ENCODE measurements at regions not wholly inside any gene's neighbourhood (a gene's known extent, or its start where the extent isn't known, plus 50 kb on each side); places are given as distances from the start of the nearest gene placed in this dataset.

DNA sequence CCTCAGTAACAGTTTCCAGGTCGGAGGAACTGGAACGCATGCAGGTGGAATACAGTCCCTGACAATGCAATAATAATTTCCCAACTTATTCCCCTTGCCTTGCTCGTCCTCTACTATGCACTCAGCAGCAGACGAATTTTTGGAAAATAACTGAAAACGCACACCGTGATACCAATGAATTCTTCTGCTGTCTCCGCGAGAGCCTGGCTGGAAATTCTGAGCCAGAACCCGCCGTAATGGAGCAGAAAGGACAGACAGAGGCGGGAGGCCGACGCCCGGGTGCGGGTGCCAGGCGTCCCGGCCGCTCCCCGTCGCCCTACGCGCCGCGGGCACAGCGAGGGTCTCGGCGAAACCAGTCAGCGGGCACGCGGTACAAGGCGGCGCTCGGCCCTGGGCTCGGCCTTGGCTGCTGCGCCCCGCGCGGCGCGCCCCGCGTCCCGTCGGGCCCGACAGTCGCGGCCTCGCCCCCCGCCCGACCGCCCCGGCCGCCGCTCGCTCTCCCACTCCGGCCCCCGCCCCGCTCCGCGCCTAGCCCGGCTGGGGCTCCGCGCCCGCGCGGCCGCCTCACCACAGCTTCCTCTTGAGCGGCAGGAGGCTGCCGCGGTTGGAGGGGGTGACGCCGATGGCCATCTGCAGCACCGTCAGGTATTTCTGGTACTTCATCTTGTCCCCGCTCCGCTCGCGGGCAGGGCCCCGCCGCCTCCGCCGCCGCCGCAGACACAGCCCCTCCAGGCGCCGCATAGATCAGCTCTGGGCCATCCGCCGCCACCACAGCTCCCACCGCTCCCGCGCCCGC is 114.5 kb upstream of the GOLGA8J start:
- Mint-ChIP-seq H3K27ac (ENCODE audit: unreplicated experiment) (no peak overlapping the region), H3K4me1 (ENCODE audit: low read depth, unreplicated experiment) (no peaks in the 10 kb centered on the region), H3K36me3 (ENCODE audit: insufficient read depth, unreplicated experiment) (no peaks in the 10 kb centered on the region), H3K9me3 (ENCODE audit: low read depth, unreplicated experiment) (no peaks in the 10 kb centered on the region), H3K27me3 (ENCODE audit: unreplicated experiment) (peaks cover 26% of the 10 kb centered on the region), H3K4me3 (ENCODE audit: low read depth, unreplicated experiment) (no peak overlapping the region)
- intact Hi-C loops (cut with micrococcal nuclease; ENCODE audit: unreplicated experiment) = no loop called here
- BruUV-seq (replicated peaks) = no TSS peak
- CTCF ChIA-PET = no interaction called here
- TF ChIP-seq, protein P1, sequence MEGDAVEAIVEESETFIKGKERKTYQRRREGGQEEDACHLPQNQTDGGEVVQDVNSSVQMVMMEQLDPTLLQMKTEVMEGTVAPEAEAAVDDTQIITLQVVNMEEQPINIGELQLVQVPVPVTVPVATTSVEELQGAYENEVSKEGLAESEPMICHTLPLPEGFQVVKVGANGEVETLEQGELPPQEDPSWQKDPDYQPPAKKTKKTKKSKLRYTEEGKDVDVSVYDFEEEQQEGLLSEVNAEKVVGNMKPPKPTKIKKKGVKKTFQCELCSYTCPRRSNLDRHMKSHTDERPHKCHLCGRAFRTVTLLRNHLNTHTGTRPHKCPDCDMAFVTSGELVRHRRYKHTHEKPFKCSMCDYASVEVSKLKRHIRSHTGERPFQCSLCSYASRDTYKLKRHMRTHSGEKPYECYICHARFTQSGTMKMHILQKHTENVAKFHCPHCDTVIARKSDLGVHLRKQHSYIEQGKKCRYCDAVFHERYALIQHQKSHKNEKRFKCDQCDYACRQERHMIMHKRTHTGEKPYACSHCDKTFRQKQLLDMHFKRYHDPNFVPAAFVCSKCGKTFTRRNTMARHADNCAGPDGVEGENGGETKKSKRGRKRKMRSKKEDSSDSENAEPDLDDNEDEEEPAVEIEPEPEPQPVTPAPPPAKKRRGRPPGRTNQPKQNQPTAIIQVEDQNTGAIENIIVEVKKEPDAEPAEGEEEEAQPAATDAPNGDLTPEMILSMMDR (IDR thresholded peaks at IDR 0.05; ENCODE audit: unreplicated experiment) = no peak
- peak; percentile 1 for DNase-seq

DNA sequence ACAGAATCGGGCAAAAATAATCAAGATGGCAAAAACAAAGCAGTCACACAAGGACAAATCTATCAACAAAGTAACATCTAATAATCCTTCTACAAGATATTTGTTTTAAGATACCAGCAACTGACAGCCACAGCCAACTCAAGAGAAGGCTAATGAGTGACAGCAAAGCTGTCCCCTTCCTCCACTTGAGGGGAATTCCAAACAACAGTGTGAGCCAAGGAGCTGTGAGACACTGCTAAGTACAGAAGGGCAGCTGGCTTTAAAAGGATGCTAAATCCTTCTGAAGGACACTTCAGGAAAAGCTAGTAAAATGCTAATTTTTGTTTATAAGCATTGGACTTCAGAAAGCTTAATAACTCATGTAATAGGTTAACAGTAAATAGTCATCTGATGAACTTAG is 120.3 kb upstream of the GOLGA8J start:
- TF ChIP-seq, protein P1 (IDR thresholded peaks at IDR 0.05; ENCODE audit: unreplicated experiment) = no peak
- DNase-seq = no peak
- no peaks in the 10 kb centered on the region for H3K27me3 Mint-ChIP-seq (ENCODE audit: unreplicated experiment)
- CTCF ChIA-PET = no interaction called here
- no peak overlapping the region for H3K27ac Mint-ChIP-seq (ENCODE audit: unreplicated experiment)
- H3K4me3 Mint-ChIP-seq (ENCODE audit: low read depth, unreplicated experiment) = no peak overlapping the region
- no TSS peak for BruUV-seq (replicated peaks)
- H3K36me3 Mint-ChIP-seq (ENCODE audit: insufficient read depth, unreplicated experiment) = no peaks in the 10 kb centered on the region
- intact Hi-C loops (cut with micrococcal nuclease; ENCODE audit: unreplicated experiment) = no loop called here
- no peaks in the 10 kb centered on the region for H3K9me3 Mint-ChIP-seq (ENCODE audit: low read depth, unreplicated experiment)
- no peaks in the 10 kb centered on the region for H3K4me1 Mint-ChIP-seq (ENCODE audit: low read depth, unreplicated experiment)

DNA sequence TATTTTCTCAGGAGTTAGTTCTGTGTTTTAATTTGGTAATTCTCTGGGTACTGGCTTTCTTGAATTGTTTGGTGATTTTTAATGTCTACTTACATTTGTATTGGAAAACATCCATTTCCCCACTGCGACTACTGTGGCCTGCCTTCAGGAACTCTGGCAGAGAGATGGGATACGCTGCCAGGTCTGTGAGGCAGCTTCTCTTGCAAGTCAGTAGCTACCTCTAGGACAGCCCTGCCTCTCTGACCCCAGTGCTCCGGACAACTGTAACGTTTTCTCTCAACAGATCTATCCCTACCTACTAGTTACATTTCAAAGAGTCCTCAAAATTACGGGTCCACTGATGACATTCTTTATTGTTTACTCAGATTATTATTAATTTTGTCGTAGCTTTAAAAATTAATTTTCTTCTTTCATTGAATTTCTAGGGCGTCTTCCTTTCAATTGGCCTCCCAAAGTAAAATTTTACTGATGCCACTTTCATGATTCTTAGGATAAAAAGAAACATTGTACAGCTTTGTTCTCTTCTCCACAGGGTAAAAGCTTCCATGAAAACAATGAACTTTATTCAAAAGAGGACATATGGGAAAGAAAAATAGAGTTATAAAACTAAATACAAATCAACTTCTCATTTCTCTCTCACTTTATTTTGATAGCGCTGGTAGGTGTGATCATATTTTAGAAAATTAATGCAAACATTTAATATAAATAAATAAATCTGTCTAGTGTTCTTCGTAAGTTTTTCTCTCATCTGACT is 123.2 kb upstream of the GOLGA8J start:
- no peaks in the 10 kb centered on the region for H3K9me3 Mint-ChIP-seq (ENCODE audit: low read depth, unreplicated experiment)
- intact Hi-C loops (cut with micrococcal nuclease; ENCODE audit: unreplicated experiment) = no loop called here
- no peak overlapping the region for H3K4me3 Mint-ChIP-seq (ENCODE audit: low read depth, unreplicated experiment)
- BruUV-seq (replicated peaks) = no TSS peak
- H3K36me3 Mint-ChIP-seq (ENCODE audit: insufficient read depth, unreplicated experiment) = no peaks in the 10 kb centered on the region
- H3K27ac Mint-ChIP-seq (ENCODE audit: unreplicated experiment) = no peak overlapping the region
- no peaks in the 10 kb centered on the region for H3K27me3 Mint-ChIP-seq (ENCODE audit: unreplicated experiment)
- DNase-seq = no peak
- TF ChIP-seq, protein P1 (IDR thresholded peaks at IDR 0.05; ENCODE audit: unreplicated experiment) = no peak
- no peaks in the 10 kb centered on the region for H3K4me1 Mint-ChIP-seq (ENCODE audit: low read depth, unreplicated experiment)
- CTCF ChIA-PET = no interaction called here

DNA sequence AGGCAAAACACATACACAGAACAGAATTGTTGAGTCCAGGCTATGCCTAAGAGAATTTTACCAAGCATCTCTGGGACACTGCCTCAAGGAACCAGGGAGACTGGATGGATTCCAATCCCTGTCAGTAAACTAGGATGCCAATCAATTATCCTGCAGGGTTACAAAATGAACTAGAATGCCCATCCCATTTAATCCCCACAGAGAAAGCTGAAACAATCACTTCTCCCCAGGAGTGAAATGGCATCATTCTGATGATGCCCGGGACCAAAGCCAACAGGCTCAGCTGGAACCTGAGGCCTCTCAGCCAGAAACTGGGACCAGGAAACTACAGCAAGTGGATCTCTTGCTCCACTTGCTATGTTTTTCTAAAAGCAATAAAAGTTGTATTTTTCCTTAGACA is 130.0 kb upstream of the TJP1 start:
- Mint-ChIP-seq H3K4me1 (ENCODE audit: low read depth, unreplicated experiment) (no peaks in the 10 kb centered on the region), H3K9me3 (ENCODE audit: low read depth, unreplicated experiment) (no peaks in the 10 kb centered on the region), H3K4me3 (ENCODE audit: low read depth, unreplicated experiment) (no peak overlapping the region), H3K27ac (ENCODE audit: unreplicated experiment) (no peak overlapping the region), H3K36me3 (ENCODE audit: insufficient read depth, unreplicated experiment) (no peaks in the 10 kb centered on the region), H3K27me3 (ENCODE audit: unreplicated experiment) (no peaks in the 10 kb centered on the region)
- no TSS peak for BruUV-seq (replicated peaks)
- TF ChIP-seq, protein P1 (IDR thresholded peaks at IDR 0.05; ENCODE audit: unreplicated experiment) = no peak
- intact Hi-C loops (cut with micrococcal nuclease; ENCODE audit: unreplicated experiment) = no loop called here
- CTCF ChIA-PET = no interaction called here
- DNase-seq = no peak

Data from Calu3 (cell line).